Pancreas (tissue), 10 donors: ENCODE measurements at regions not wholly inside any gene's neighbourhood (a gene's known extent, or its start where the extent isn't known, plus 50 kb on each side); places are given as distances from the start of the nearest gene placed in this dataset.

Experiments used
- ATAC-seq, 4 donors: fragments of 200-7000 bp; cut with Tn5 transposase; one replicate each; pipeline versions ENCODE4 v1.8.0 to v1.9.1; 2020; ENCODE audit warnings: mild to moderate bottlenecking in 4 of 4, moderate library complexity in 4 of 4
- DNase-seq, 6 donors: peaks; one replicate each; pipeline ENCODE4 v3.0.0-alpha.2; 2020
- FAIRE-seq: peaks from 2 replicates; lab custom pipeline; 2012; peaks lifted over from hg19 to GRCh38; lab: Jason Lieb, UNC
- H3K27ac ChIP-seq, 4 donors: fragments of 200-600 bp; sonication (generic); 1 replicate in 3 of 4; 2 replicates in 1 of 4; pipeline versions ENCODE4 v1.5.0 to v1.8.0; 2020
- H3K27me3 ChIP-seq, 4 donors: fragments of 200-600 bp; one replicate each; pipeline ENCODE4 v1.8.0; 2021
- H3K36me3 ChIP-seq, 3 donors: fragments of 200-600 bp; sonication (generic) in 1 of 3; one replicate each; pipeline versions ENCODE4 v1.5.0 to v1.8.0; 2020 to 2021
- H3K4me1 ChIP-seq, 3 donors: fragments of 200-600 bp; one replicate each; pipeline ENCODE4 v1.8.0; 2021
- H3K4me3 ChIP-seq, 4 donors: fragments of 200-600 bp; sonication (generic) in 2 of 4; one replicate each; pipeline versions ENCODE4 v1.5.0 to v1.8.0; 2020 to 2021
- H3K9me3 ChIP-seq, 4 donors: fragments of 200-600 bp; one replicate each; pipeline ENCODE4 v1.8.0; 2021
- CTCF ChIP-seq, 4 donors: fragments of 200-600 bp; sonication (generic) in 3 of 4; IDR thresholded peaks; one replicate each; pipeline versions ENCODE4 v1.5.0 to v1.8.0; 2021; ENCODE audit warnings: antibody characterized with exemption in 4 of 4
- WGBS, 2 donors: extraction: QIAGEN DNeasy Blood & Tissue Kit; methylation state at CpG; one replicate each; pipeline ENCODE4 v1.1.7; 2013; 5-methylcytosine and 5-hydroxymethylcytosine counted together
- intact Hi-C, 3 donors: fragments of 100-400 bp; cut with DNase I; formaldehyde crosslinking; loops; one replicate each; pipeline versions ENCODE4 v1.11.1 to v1.14.2; 2022
- donor health status: healthy with polysubstance abuse.
- donor health status: DM: no; HTN: no; CAD: no; lungs with moderate emphysema.
- donor health status: DM: no; HTN: no; CAD: no.
- donor health status: control.
- donor health status: control.
- donor health status: Bipolar disorder and iron deficiency.
- donor health status: DM: yes; HTN: yes; CAD: no.
- donor health status: DM: no; HTN: no; CAD: no.
- donor health status: DM: no; HTN: no; CAD: no.
- donor health status: DM: yes; HTN: yes; CAD: no.

GRCh38 chr6:150732765-150733539, 132.6 kb upstream of the MTHFD1L start:
- intact Hi-C loops = no loop called here
- WGBS, 2 donors = 75 to 86% methylated on average over 12 of the region's 12 CpGs
- Histone ChIP-seq H3K27ac (no peak overlapping the region), H3K4me3 (no peak overlapping the region), H3K36me3 (no peaks in the 10 kb centered on the region), H3K9me3 (no peaks in the 10 kb centered on the region), H3K4me1 (no peaks in the 10 kb centered on the region), H3K27me3 (no peaks in the 10 kb centered on the region)
- DNase-seq (no peak), FAIRE-seq (no peak), ATAC-seq (no peak)
- TF ChIP-seq CTCF (IDR thresholded peaks at IDR 0.05) = no peak

GRCh38 chr6:150733726-150734125, 131.8 kb upstream of the MTHFD1L start:
- Histone ChIP-seq H3K4me3 (no peak overlapping the region), H3K27ac (no peak overlapping the region), H3K9me3 (no peaks in the 10 kb centered on the region), H3K36me3 (no peaks in the 10 kb centered on the region), H3K27me3 (no peaks in the 10 kb centered on the region), H3K4me1 (no peaks in the 10 kb centered on the region)
- no peak for TF ChIP-seq CTCF (IDR thresholded peaks at IDR 0.05)
- 88 to 92% methylated on average over 21 of the region's 21 CpGs for WGBS, 2 donors
- ATAC-seq (no peak), FAIRE-seq (no peak), DNase-seq (no peak)
- intact Hi-C loops = no loop called here

- FAIRE-seq (no peak), ATAC-seq (no peak), DNase-seq (no peak)
- no peaks in the 10 kb centered on the region for H3K4me1 ChIP-seq
- 87 to 88% methylated on average over 7 of the region's 7 CpGs for WGBS, 2 donors
- intact Hi-C loops = no loop called here
- H3K27me3 ChIP-seq = no peaks in the 10 kb centered on the region
- H3K4me3 ChIP-seq = no peak overlapping the region
- no peak overlapping the region for H3K27ac ChIP-seq
- H3K36me3 ChIP-seq = no peaks in the 10 kb centered on the region
- H3K9me3 ChIP-seq = no peaks in the 10 kb centered on the region
- TF ChIP-seq CTCF (IDR thresholded peaks at IDR 0.05) = no peak
Observed at GRCh38 chr6:150734235-150734634, 131.3 kb upstream of the MTHFD1L start.

GRCh38 chr6:150735341-150735851, 130.1 kb upstream of the MTHFD1L start:
- no peaks in the 10 kb centered on the region for H3K27me3 ChIP-seq
- H3K27ac ChIP-seq = no peak overlapping the region
- 83 to 88% methylated on average over 3 of the region's 3 CpGs for WGBS, 2 donors
- no peaks in the 10 kb centered on the region for H3K36me3 ChIP-seq
- TF ChIP-seq CTCF (IDR thresholded peaks at IDR 0.05) = no peak
- no peak for DNase-seq
- no peak for ATAC-seq
- no peak for FAIRE-seq
- no peaks in the 10 kb centered on the region for H3K4me1 ChIP-seq
- H3K9me3 ChIP-seq = no peaks in the 10 kb centered on the region
- H3K4me3 ChIP-seq = no peak overlapping the region
- intact Hi-C loops = no loop called here

GRCh38 chr6:150738092-150738629, 127.3 kb upstream of the MTHFD1L start:
- H3K27me3 ChIP-seq = no peaks in the 10 kb centered on the region
- FAIRE-seq (no peak), ATAC-seq (no peak), DNase-seq (no peak)
- H3K36me3 ChIP-seq = no peaks in the 10 kb centered on the region
- H3K4me3 ChIP-seq = no peak overlapping the region
- no peak overlapping the region for H3K27ac ChIP-seq
- 65 to 80% methylated on average over 6 of the region's 6 CpGs for WGBS, 2 donors
- no peaks in the 10 kb centered on the region for H3K9me3 ChIP-seq
- TF ChIP-seq CTCF (IDR thresholded peaks at IDR 0.05) = no peak
- H3K4me1 ChIP-seq = no peaks in the 10 kb centered on the region
- intact Hi-C loops = no loop called here
